Anterior cingulate cortex (tissue), 58 donors: ENCODE measurements at regions not wholly inside any gene's neighbourhood (a gene's known extent, or its start where the extent isn't known, plus 50 kb on each side); places are given as distances from the start of the nearest gene placed in this dataset.
A peak's percentile ranks its signal among the peaks of the same experiment; 100 is the strongest.
"Not testable (repeated sequence)": the region's sequence is repeated elsewhere in the genome, so short reads cannot be mapped to it uniquely, and the experiment has no call there.

ENCODE experiments used
- DNase-seq, 58 donors: peaks; one replicate each; lab custom pipeline; 2025; lab: John Stamatoyannopoulos, UW

GRCh38 chr20:26219546-26219945, 522.9 kb upstream of the ZNF337 start:
- not testable (repeated sequence) for DNase-seq

DNA sequence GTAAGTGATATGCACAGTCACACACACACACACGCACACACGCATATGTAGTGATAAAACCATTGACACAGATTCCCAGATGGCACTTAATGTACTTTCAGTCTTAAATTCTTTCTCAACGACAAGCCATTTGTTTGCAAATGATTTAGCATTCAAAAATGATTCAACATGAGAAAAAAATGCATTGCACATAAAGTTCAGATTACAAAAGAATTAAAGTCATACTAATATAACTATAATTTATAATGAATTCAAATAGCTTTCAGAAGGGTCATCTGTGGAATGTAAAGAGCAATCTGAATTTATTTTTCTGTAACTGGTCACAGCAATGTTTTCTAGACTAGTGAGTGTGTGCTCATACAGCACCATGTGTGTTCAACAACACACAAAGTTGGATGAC, 521.6 kb upstream of the ZNF337 start:
- DNase-seq, result no peak

GRCh38 chr20:26216025-26216424, 519.4 kb upstream of the ZNF337 start:
- no peak for DNase-seq

DNA sequence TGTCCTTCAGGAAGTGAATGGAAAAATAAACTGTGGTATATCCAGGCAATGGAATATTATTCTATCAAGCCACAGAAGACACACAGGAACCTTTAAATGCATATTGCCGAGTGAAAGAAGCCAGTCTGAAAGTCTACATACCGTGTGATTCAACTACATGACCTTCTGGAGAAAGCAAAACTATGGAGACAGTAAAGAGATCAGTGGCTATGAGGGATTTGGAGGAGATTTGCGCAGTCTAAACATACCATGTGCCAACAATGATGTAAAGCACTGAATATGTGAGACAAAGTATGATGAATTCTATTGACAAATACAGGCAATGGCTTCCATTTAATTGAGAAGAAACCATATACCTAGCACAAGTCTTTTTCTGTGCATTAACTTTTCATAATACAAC, 518.3 kb upstream of the ZNF337 start:
- DNase-seq, result no peak

- peak in 2 of 58 donors; percentile 79 to 98 for DNase-seq
Observed at GRCh38 chr20:26209171-26209941, 512.7 kb upstream of the ZNF337 start.

GRCh38 chr20:26208296-26209091, 511.8 kb upstream of the ZNF337 start:
- DNase-seq, result no peak

- DNase-seq, result not testable (repeated sequence)
Observed at GRCh38 chr20:26207967-26208295, 511.3 kb upstream of the ZNF337 start.

DNA sequence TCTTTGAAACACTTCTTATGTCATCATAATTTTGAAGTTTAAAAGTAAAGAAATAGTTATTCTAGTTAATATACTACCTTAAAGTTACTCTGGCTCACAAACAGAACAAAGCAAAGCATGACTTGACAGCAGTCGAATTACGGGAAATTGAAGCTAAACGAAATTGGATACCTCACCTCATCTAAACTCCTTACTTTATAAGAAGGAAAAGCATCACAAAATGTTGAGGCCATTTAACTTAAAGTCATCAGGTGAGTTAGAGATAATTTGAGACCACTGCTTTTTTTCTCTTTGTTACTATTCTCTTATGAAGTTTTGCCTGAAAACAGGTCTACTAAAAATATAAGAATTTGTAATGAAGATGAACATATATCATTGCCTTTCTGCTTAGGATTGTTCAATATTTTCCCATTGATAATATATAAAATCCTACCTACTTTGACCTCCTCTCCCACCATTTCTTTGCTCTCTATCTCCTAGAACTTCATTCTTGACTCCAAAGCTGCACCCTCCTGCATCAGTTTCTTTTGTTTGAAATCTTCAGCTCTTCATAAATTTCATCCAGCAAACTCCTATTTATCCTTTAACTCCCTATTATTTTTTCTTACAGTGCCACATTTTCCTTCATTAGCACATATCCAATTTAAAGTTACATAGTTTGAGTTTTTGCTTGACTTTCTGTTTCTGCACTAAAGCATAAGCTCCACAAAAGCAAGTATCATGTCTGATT, 510.7 kb upstream of the ZNF337 start:
- DNase-seq, result no peak

GRCh38 chr20:26205350-26205749, 508.7 kb upstream of the ZNF337 start:
- no peak for DNase-seq

DNA sequence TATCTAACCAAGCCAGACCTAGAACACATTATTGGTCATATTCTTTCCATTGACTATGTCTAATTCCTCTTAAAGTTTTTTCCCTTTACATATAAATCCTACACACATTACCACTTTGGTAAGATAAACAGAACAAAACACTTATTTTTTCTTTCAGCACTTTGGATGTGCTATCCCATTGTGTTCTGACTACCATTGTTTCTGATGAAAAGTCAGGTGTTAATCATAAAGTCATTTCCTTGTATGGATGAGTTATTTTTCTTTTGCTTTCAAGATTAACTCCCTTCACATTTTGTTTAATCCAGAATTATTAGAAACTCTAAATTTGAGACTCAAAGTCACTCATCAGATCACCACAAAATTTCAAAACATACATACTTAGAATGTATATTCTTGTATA, 504.4 kb upstream of the ZNF337 start:
- DNase-seq, result not testable (repeated sequence)

- not testable (repeated sequence) for DNase-seq
Observed at GRCh38 chr20:26187329-26187728, 490.7 kb upstream of the ZNF337 start.

DNA sequence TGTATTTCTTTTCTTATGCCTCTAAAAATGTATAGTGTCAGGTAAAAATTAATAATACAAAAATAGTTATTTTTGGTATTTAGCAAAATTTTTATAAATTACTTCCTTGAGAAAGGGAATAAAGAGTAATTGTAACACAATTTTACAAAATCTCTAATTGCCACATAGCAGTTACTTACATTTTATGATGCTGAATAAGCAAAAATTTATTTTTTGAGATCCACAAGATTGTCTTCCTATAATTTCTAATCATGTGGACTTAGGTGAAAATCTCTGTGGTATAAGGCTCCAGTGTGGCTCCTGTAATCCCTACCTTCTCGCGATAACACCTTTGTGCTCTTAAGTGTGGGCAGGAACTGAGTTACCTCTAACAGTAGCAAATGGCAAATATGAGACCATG, 487.1 kb upstream of the ZNF337 start:
- DNase-seq, result not testable (repeated sequence)

- DNase-seq, result not testable (repeated sequence)
Observed at GRCh38 chr20:26181364-26181763, 484.7 kb upstream of the ZNF337 start.

DNA sequence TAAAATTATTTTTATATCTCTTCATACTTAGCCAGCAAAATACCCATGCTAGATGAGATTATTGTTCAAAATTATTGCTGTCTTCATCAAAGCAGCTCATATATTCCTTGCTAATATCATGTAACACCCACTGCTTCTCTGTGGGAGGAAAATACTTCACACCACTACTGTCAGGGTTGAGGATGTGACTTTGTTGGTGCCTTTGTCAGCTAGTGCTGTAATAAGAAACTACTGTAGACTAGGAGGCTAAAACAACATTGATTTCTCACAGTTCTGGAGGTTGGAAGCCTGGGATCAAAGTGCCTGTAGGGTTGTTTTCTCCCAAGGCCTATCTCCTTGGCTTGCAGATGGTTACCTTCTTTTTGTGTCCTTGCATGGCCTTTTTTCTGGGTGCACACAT, 475.2 kb upstream of the ZNF337 start:
- DNase-seq, result not testable (repeated sequence)

DNA sequence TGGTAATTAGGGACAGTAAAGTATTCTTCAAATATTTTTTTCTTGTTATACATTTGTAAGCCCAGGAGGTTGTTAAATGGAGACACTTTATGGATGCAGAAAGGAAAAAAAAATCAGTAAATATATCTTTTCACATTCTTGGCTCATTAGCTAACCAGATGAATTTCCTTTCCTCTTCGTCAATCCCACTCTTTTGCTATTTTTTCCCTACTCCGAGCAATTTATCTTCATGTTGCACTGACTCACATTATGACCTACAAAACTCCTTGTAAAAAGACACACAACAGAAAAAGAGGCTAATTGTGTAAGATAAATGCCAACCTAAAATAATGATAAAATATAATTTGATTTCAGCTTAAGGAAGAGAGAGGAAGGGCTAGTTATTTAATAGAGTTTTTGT, 472.9 kb upstream of the ZNF337 start:
- no peak for DNase-seq

DNA sequence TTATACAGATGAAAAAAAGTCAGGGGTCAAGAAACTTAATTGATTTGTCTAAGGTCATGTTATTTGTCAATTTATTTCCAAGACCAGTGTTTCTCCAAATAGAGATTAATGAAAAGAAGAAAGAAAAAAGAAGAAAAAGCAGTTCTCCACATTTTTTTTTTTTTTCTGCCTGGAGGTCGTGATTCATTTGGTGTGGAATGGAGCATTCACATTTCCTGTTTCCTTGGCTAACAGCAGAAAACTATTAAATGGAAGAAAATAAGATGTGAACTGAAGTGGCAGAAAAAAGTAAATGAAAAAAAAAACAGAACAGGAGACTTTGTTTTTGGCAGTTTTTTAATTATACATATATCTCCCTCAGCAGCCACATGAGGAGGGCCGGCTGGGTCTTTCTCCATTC, 470.8 kb upstream of the ZNF337 start:
- DNase-seq, result no peak

GRCh38 chr20:26163890-26164289, 467.2 kb upstream of the ZNF337 start:
- DNase-seq, result no peak

GRCh38 chr20:26163151-26163550, 466.5 kb upstream of the ZNF337 start:
- not testable (repeated sequence) for DNase-seq

- not testable (repeated sequence) for DNase-seq
Observed at GRCh38 chr20:26161741-26162140, 465.1 kb upstream of the ZNF337 start.

DNA sequence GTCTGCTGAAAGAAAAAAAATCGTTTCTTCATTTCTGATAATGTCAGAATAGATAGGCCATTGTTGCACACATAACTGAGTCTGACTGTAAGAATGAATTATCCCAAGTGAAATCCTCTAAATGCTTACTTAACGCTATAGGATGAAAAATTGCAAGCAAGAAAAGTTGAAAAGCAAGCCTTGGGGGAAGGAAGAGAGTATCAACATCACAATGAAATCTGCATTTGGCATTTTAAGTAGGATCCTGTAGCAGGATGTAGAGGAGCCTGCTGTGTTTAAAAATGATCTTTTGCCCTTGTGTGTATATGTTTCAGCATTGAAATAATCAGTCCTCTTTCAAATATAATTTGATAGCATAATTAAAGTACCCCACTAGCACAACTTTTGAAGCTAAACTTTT, 464.3 kb upstream of the ZNF337 start:
- not testable (repeated sequence) for DNase-seq

DNA sequence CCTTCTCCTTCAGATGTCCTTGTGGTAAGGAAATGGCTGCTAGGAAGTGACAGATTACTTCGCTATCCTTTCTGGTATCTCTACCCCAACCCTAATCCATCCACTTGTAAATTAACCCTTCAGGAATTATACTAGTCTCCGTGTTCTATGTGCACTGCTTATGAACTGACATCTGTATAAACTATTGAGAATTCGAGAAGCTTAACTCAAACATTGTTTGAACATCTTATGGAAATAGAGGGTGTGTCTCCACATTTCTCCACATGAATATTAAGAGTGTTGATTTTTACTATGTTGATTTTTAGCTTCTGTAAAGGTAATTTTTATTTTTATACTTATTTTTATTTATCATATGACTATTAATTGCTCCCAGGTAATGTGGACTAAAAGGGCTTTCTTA, 457.6 kb upstream of the ZNF337 start:
- DNase-seq, result no peak
